SU-DHL-6 (cell line): ENCODE measurements at regions not wholly inside any gene's neighbourhood (a gene's known extent, or its start where the extent isn't known, plus 50 kb on each side); places are given as distances from the start of the nearest gene placed in this dataset.

Experiments
- EZH2phosphoT487 ChIP-seq: fragments of 200-600 bp; sonication (generic), shearing (Covaris generic); conservative IDR thresholded peaks from 2 replicates; pipeline ENCODE4 v1.6.1; 2018; ENCODE audit warnings: mild to moderate bottlenecking, antibody characterized with exemption, low read length, moderate library complexity, mixed read lengths
- TF ChIP-seq, protein P1 (sequence below): fragments of 200-600 bp; sonication (generic); IDR thresholded peaks from one replicate; pipeline ENCODE4 v1.5.1; 2017; ENCODE audit warnings: antibody characterized with exemption, mild to moderate bottlenecking, low read length, moderate library complexity; ENCODE audit not compliant: insufficient read depth, poor library complexity, severe bottlenecking

GRCh38 chr5:117010574-117010973 lies 436.0 kb upstream of the SEMA6A start:
- no peak for TF ChIP-seq EZH2phosphoT487
- TF ChIP-seq, protein P1, sequence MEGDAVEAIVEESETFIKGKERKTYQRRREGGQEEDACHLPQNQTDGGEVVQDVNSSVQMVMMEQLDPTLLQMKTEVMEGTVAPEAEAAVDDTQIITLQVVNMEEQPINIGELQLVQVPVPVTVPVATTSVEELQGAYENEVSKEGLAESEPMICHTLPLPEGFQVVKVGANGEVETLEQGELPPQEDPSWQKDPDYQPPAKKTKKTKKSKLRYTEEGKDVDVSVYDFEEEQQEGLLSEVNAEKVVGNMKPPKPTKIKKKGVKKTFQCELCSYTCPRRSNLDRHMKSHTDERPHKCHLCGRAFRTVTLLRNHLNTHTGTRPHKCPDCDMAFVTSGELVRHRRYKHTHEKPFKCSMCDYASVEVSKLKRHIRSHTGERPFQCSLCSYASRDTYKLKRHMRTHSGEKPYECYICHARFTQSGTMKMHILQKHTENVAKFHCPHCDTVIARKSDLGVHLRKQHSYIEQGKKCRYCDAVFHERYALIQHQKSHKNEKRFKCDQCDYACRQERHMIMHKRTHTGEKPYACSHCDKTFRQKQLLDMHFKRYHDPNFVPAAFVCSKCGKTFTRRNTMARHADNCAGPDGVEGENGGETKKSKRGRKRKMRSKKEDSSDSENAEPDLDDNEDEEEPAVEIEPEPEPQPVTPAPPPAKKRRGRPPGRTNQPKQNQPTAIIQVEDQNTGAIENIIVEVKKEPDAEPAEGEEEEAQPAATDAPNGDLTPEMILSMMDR = no peak
